ENCODE measurements at regions not wholly inside any gene's neighbourhood (a gene's known extent, or its start where the extent isn't known, plus 50 kb on each side); places are given as distances from the start of the nearest gene placed in this dataset.

- no peak for DNase-seq (ENCODE audit: low spot score, unreplicated experiment)
- no peaks in the 10 kb centered on the region for H3K27me3 Mint-ChIP-seq
- H3K4me1 Mint-ChIP-seq (ENCODE audit: low read depth), result peaks cover 8% of the 10 kb centered on the region
- H3K27ac Mint-ChIP-seq, result no peak overlapping the region
- no peak overlapping the region for H3K4me3 Mint-ChIP-seq (ENCODE audit: low read depth)
- no peak for TF ChIP-seq CTCF (IDR thresholded peaks at IDR 0.05; ENCODE audit: unreplicated experiment)
- H3K9me3 Mint-ChIP-seq (ENCODE audit: low read depth), result peaks cover 25% of the 10 kb centered on the region
- H3K36me3 Mint-ChIP-seq (ENCODE audit: insufficient read depth), result peaks cover 1% of the 10 kb centered on the region
These were observed 362.3 kb downstream of the PPP1R2C start for GRCh38 chrX:42415636-42416035.

- DNase-seq (ENCODE audit: low spot score, unreplicated experiment), result no peak
- TF ChIP-seq CTCF (IDR thresholded peaks at IDR 0.05; ENCODE audit: unreplicated experiment), result no peak
- no peak overlapping the region for H3K4me3 Mint-ChIP-seq (ENCODE audit: low read depth)
- no peaks in the 10 kb centered on the region for H3K27me3 Mint-ChIP-seq
- H3K4me1 Mint-ChIP-seq (ENCODE audit: low read depth), result no peaks in the 10 kb centered on the region
- peaks cover 1% of the 10 kb centered on the region for H3K36me3 Mint-ChIP-seq (ENCODE audit: insufficient read depth)
- no peak overlapping the region for H3K27ac Mint-ChIP-seq
- peaks cover 22% of the 10 kb centered on the region for H3K9me3 Mint-ChIP-seq (ENCODE audit: low read depth)
These were observed 363.9 kb downstream of the PPP1R2C start for GRCh38 chrX:42414057-42414456.

GRCh38 chrX:42399632-42400024, 378.3 kb downstream of the PPP1R2C start:
- TF ChIP-seq CTCF (IDR thresholded peaks at IDR 0.05; ENCODE audit: unreplicated experiment), result no peak
- Mint-ChIP-seq H3K4me3 (ENCODE audit: low read depth) (no peak overlapping the region), H3K27me3 (no peaks in the 10 kb centered on the region), H3K9me3 (ENCODE audit: low read depth) (peaks cover 26% of the 10 kb centered on the region), H3K4me1 (ENCODE audit: low read depth) (peaks cover 1% of the 10 kb centered on the region), H3K36me3 (ENCODE audit: insufficient read depth) (no peaks in the 10 kb centered on the region), H3K27ac (no peak overlapping the region)
- no peak for DNase-seq (ENCODE audit: low spot score, unreplicated experiment)

- Mint-ChIP-seq H3K4me3 (ENCODE audit: low read depth) (no peak overlapping the region), H3K9me3 (ENCODE audit: low read depth) (peaks cover 24% of the 10 kb centered on the region), H3K4me1 (ENCODE audit: low read depth) (peaks cover 1% of the 10 kb centered on the region), H3K27me3 (no peaks in the 10 kb centered on the region), H3K27ac (no peak overlapping the region), H3K36me3 (ENCODE audit: insufficient read depth) (no peaks in the 10 kb centered on the region)
- no peak for DNase-seq (ENCODE audit: low spot score, unreplicated experiment)
- TF ChIP-seq CTCF (IDR thresholded peaks at IDR 0.05; ENCODE audit: unreplicated experiment), result no peak
These were observed 378.9 kb downstream of the PPP1R2C start for GRCh38 chrX:42398967-42399631.

- no peak overlapping the region for H3K27ac Mint-ChIP-seq
- H3K9me3 Mint-ChIP-seq (ENCODE audit: low read depth), result peaks cover 15% of the 10 kb centered on the region
- H3K36me3 Mint-ChIP-seq (ENCODE audit: insufficient read depth), result no peaks in the 10 kb centered on the region
- H3K4me3 Mint-ChIP-seq (ENCODE audit: low read depth), result no peak overlapping the region
- DNase-seq (ENCODE audit: low spot score, unreplicated experiment), result no peak
- H3K4me1 Mint-ChIP-seq (ENCODE audit: low read depth), result peaks cover 1% of the 10 kb centered on the region
- no peak for TF ChIP-seq CTCF (IDR thresholded peaks at IDR 0.05; ENCODE audit: unreplicated experiment)
- no peaks in the 10 kb centered on the region for H3K27me3 Mint-ChIP-seq
These were observed 381.8 kb downstream of the PPP1R2C start for GRCh38 chrX:42396136-42396535.
